ENCODE measurements at regions not wholly inside any gene's neighbourhood (a gene's known extent, or its start where the extent isn't known, plus 50 kb on each side); places are given as distances from the start of the nearest gene placed in this dataset.
"Not testable (repeated sequence)": the region's sequence is repeated elsewhere in the genome, so short reads cannot be mapped to it uniquely, and the experiment has no call there.

DNA sequence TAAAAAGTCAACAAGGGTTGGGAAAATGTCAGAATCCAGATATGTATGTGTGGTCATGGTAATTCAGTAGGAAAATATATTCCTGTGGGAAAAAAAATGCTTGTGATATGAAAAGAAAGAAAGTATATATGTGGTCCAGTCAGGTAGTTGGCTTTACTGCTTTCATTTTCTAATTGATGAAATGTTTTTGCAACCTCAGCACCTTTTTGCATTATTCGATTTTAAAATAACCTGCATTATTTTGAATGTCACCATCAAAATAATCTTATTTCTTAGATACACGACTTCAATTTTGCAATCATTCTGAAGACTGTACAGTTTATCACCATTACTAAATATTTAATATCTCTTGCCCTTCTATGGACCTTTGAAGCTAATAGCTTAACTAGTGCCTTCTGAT, 170.8 kb upstream of the SPANXN4 start:
- CTCF ChIA-PET = no interaction called here
- H3K9me3 Mint-ChIP-seq (ENCODE audit: low read depth, unreplicated experiment) = peaks cover 3% of the 10 kb centered on the region
- no peak overlapping the region for H3K27ac Mint-ChIP-seq (ENCODE audit: unreplicated experiment)
- H3K4me1 Mint-ChIP-seq (ENCODE audit: low read depth, unreplicated experiment) = no peaks in the 10 kb centered on the region
- H3K36me3 Mint-ChIP-seq (ENCODE audit: insufficient read depth, unreplicated experiment) = no peaks in the 10 kb centered on the region
- no TSS peak for BruUV-seq (replicated peaks)
- no peak overlapping the region for H3K4me3 Mint-ChIP-seq (ENCODE audit: low read depth, unreplicated experiment)
- TF ChIP-seq, protein P1, sequence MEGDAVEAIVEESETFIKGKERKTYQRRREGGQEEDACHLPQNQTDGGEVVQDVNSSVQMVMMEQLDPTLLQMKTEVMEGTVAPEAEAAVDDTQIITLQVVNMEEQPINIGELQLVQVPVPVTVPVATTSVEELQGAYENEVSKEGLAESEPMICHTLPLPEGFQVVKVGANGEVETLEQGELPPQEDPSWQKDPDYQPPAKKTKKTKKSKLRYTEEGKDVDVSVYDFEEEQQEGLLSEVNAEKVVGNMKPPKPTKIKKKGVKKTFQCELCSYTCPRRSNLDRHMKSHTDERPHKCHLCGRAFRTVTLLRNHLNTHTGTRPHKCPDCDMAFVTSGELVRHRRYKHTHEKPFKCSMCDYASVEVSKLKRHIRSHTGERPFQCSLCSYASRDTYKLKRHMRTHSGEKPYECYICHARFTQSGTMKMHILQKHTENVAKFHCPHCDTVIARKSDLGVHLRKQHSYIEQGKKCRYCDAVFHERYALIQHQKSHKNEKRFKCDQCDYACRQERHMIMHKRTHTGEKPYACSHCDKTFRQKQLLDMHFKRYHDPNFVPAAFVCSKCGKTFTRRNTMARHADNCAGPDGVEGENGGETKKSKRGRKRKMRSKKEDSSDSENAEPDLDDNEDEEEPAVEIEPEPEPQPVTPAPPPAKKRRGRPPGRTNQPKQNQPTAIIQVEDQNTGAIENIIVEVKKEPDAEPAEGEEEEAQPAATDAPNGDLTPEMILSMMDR (IDR thresholded peaks at IDR 0.05; ENCODE audit: unreplicated experiment) = no peak
- no peaks in the 10 kb centered on the region for H3K27me3 Mint-ChIP-seq (ENCODE audit: unreplicated experiment)
- DNase-seq = no peak
- intact Hi-C loops (cut with micrococcal nuclease; ENCODE audit: unreplicated experiment) = no loop called here

DNA sequence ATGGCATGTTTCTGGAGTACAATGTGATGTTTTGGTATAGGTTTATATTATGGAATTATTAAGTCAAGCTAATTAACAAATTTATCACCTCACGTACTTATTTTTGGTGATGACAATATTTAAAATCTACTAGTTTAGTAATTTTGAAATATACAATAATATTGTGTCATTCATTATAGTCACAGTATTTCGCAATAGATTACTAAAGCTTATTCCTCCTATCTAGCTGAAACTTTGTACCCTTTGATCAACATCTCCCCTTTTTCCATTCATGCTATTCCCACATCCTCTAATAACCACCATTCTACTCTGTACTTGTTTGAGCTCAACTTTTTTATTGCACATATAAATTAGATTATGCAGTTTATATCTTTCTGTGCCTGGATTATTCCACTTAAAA, 164.8 kb upstream of the SPANXN4 start:
- Mint-ChIP-seq H3K27ac (ENCODE audit: unreplicated experiment) (no peak overlapping the region), H3K4me3 (ENCODE audit: low read depth, unreplicated experiment) (no peak overlapping the region), H3K27me3 (ENCODE audit: unreplicated experiment) (no peaks in the 10 kb centered on the region), H3K9me3 (ENCODE audit: low read depth, unreplicated experiment) (peaks cover 15% of the 10 kb centered on the region), H3K4me1 (ENCODE audit: low read depth, unreplicated experiment) (no peaks in the 10 kb centered on the region), H3K36me3 (ENCODE audit: insufficient read depth, unreplicated experiment) (no peaks in the 10 kb centered on the region)
- no peak for DNase-seq
- intact Hi-C loops (cut with micrococcal nuclease; ENCODE audit: unreplicated experiment) = no loop called here
- TF ChIP-seq, protein P1 (IDR thresholded peaks at IDR 0.05; ENCODE audit: unreplicated experiment) = no peak
- CTCF ChIA-PET = no interaction called here
- no TSS peak for BruUV-seq (replicated peaks)

DNA sequence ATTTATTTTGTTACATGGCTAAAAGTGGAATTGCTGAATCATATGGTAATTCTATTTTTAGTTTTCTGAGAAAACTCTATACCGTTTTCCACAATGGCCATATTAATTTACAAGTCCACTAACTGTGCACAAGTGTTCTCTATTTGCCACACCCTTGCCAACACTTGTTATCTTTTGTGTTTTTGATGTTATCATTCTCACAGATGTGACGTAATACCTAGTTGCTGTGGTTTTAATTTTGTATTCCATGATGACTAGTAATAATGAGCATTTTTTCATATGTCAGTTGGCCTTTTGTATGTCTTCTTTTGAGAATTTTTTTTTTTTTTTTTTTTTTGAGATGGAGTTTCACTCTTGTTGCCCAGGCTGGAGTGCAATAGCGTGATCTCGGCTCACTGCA, 164.2 kb upstream of the SPANXN4 start:
- no peak overlapping the region for H3K27ac Mint-ChIP-seq (ENCODE audit: unreplicated experiment)
- intact Hi-C loops (cut with micrococcal nuclease; ENCODE audit: unreplicated experiment) = no loop called here
- peaks cover 15% of the 10 kb centered on the region for H3K9me3 Mint-ChIP-seq (ENCODE audit: low read depth, unreplicated experiment)
- no peaks in the 10 kb centered on the region for H3K4me1 Mint-ChIP-seq (ENCODE audit: low read depth, unreplicated experiment)
- TF ChIP-seq, protein P1 (IDR thresholded peaks at IDR 0.05; ENCODE audit: unreplicated experiment) = no peak
- CTCF ChIA-PET = interaction anchor here (0.7 kb wide), 1 partner anchor 117 kb away, joined by 5 read pairs; no protein-coding TSS in a partner anchor
- no peak overlapping the region for H3K4me3 Mint-ChIP-seq (ENCODE audit: low read depth, unreplicated experiment)
- no peaks in the 10 kb centered on the region for H3K36me3 Mint-ChIP-seq (ENCODE audit: insufficient read depth, unreplicated experiment)
- no TSS peak for BruUV-seq (replicated peaks)
- DNase-seq = no peak
- no peaks in the 10 kb centered on the region for H3K27me3 Mint-ChIP-seq (ENCODE audit: unreplicated experiment)

DNA sequence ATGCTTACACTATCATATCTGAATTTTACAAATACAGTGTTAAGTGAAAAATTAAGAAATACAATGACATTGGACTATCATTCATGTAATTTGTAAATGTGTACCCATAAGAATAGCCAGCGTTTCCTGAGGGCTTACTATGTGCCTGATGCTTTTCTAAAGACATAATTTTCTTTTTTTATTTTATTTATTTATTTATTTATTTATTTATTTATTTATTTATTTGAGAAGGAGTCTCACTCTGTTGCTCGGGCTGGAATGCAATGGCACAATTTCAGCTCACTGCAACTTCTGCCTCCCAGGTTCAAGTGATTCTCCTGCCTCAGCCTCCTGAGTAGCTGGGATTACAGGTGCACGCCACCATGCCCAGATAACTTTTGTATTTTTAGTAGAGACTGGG, 159.5 kb upstream of the SPANXN4 start:
- H3K9me3 Mint-ChIP-seq (ENCODE audit: low read depth, unreplicated experiment) = peaks cover 16% of the 10 kb centered on the region
- H3K27me3 Mint-ChIP-seq (ENCODE audit: unreplicated experiment); DNase-seq; CTCF ChIA-PET; H3K27ac Mint-ChIP-seq (ENCODE audit: unreplicated experiment); H3K36me3 Mint-ChIP-seq (ENCODE audit: insufficient read depth, unreplicated experiment); H3K4me1 Mint-ChIP-seq (ENCODE audit: low read depth, unreplicated experiment); BruUV-seq (replicated peaks); intact Hi-C loops (cut with micrococcal nuclease; ENCODE audit: unreplicated experiment); H3K4me3 Mint-ChIP-seq (ENCODE audit: low read depth, unreplicated experiment): not testable (repeated sequence)

DNA sequence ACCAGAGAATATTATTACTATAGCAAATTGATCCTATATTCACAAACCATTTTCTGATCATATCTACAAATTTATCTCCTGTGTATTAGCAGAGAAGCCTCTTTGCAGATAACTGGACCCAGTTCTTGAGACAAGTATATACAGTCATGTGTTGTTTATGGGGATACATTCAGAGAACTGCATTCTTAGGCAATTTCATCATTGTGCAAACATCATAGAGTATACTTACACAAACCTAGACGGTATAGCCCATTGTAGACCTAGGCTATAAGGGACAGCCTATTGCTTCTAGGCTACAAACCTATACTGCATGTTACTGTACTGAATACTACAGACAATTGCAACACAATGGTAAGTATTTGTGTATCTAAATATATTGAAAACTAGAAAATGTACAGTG, 152.5 kb upstream of the SPANXN4 start:
- H3K4me3 Mint-ChIP-seq (ENCODE audit: low read depth, unreplicated experiment) = no peak overlapping the region
- no peaks in the 10 kb centered on the region for H3K36me3 Mint-ChIP-seq (ENCODE audit: insufficient read depth, unreplicated experiment)
- H3K4me1 Mint-ChIP-seq (ENCODE audit: low read depth, unreplicated experiment) = no peaks in the 10 kb centered on the region
- intact Hi-C loops (cut with micrococcal nuclease; ENCODE audit: unreplicated experiment) = no loop called here
- BruUV-seq (replicated peaks) = no TSS peak
- no peak overlapping the region for H3K27ac Mint-ChIP-seq (ENCODE audit: unreplicated experiment)
- H3K9me3 Mint-ChIP-seq (ENCODE audit: low read depth, unreplicated experiment) = peaks cover 8% of the 10 kb centered on the region
- TF ChIP-seq, protein P1 (IDR thresholded peaks at IDR 0.05; ENCODE audit: unreplicated experiment) = no peak
- no peaks in the 10 kb centered on the region for H3K27me3 Mint-ChIP-seq (ENCODE audit: unreplicated experiment)
- CTCF ChIA-PET = no interaction called here
- no peak for DNase-seq

Measured in Calu3 (cell line).